Mucosa of descending colon (tissue), 3 donors: ENCODE measurements at regions not wholly inside any gene's neighbourhood (a gene's known extent, or its start where the extent isn't known, plus 50 kb on each side); places are given as distances from the start of the nearest gene placed in this dataset.
A peak's percentile ranks its signal among the peaks of the same experiment; 100 is the strongest.
"Not testable (repeated sequence)": the region's sequence is repeated elsewhere in the genome, so short reads cannot be mapped to it uniquely, and the experiment has no call there.

Experiments
- ATAC-seq: fragments of 200-7000 bp; cut with Tn5 transposase; one replicate; pipeline ENCODE4 v1.9.1; 2020; ENCODE audit warnings: mild to moderate bottlenecking, moderate library complexity
- DNase-seq, 3 donors: peaks; one replicate each; pipeline ENCODE4 v3.0.0-alpha.2; 2020
- H3K36me3 ChIP-seq: fragments of 200-600 bp; one replicate; pipeline ENCODE4 v1.8.0; 2021; ENCODE audit warnings: low read depth, mild to moderate bottlenecking
- H3K4me1 ChIP-seq: fragments of 200-600 bp; one replicate; pipeline ENCODE4 v1.8.0; 2021; ENCODE audit warnings: low read depth, mild to moderate bottlenecking
- H3K4me3 ChIP-seq: fragments of 200-600 bp; one replicate; pipeline ENCODE4 v1.8.0; 2021; ENCODE audit warnings: mild to moderate bottlenecking
- H3K9me3 ChIP-seq: fragments of 200-600 bp; one replicate; pipeline ENCODE4 v1.8.0; 2021; ENCODE audit warnings: mild to moderate bottlenecking
- intact Hi-C, 2 donors: fragments of 100-400 bp; cut with DNase I in 1 of 2; cut with micrococcal nuclease in 1 of 2; formaldehyde crosslinking; loops; one replicate each; pipeline versions ENCODE4 v1.11.0 to v1.11.1; 2022; cut with DNase I, micrococcal nuclease
- TF ChIP-seq, protein P1 (sequence below): fragments of 200-600 bp; IDR thresholded peaks from one replicate; pipeline ENCODE4 v1.8.0; 2022; ENCODE audit warnings: antibody characterized with exemption, mild to moderate bottlenecking
- donor health status: DM: no; HTN: no; CAD: no; lungs with moderate emphysema.
- donor health status: DM: no; HTN: no; CAD: no.
- donor health status: DM: no; HTN: yes; CAD: no.

- no peak for ATAC-seq
- no peaks in the 10 kb centered on the region for H3K36me3 ChIP-seq
- TF ChIP-seq, protein P1, sequence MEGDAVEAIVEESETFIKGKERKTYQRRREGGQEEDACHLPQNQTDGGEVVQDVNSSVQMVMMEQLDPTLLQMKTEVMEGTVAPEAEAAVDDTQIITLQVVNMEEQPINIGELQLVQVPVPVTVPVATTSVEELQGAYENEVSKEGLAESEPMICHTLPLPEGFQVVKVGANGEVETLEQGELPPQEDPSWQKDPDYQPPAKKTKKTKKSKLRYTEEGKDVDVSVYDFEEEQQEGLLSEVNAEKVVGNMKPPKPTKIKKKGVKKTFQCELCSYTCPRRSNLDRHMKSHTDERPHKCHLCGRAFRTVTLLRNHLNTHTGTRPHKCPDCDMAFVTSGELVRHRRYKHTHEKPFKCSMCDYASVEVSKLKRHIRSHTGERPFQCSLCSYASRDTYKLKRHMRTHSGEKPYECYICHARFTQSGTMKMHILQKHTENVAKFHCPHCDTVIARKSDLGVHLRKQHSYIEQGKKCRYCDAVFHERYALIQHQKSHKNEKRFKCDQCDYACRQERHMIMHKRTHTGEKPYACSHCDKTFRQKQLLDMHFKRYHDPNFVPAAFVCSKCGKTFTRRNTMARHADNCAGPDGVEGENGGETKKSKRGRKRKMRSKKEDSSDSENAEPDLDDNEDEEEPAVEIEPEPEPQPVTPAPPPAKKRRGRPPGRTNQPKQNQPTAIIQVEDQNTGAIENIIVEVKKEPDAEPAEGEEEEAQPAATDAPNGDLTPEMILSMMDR: no peak
- no peaks in the 10 kb centered on the region for H3K4me1 ChIP-seq
- intact Hi-C loops: no loop called here
- DNase-seq: no peak
- no peaks in the 10 kb centered on the region for H3K9me3 ChIP-seq
- H3K4me3 ChIP-seq: no peak overlapping the region
Observed at GRCh38 chr12:9323144-9323681, 115.0 kb upstream of the PZP start.

- no peak overlapping the region for H3K4me3 ChIP-seq
- TF ChIP-seq, protein P1: no peak
- no peaks in the 10 kb centered on the region for H3K4me1 ChIP-seq
- ATAC-seq (peak; percentile 47), DNase-seq (no peak)
- no peaks in the 10 kb centered on the region for H3K9me3 ChIP-seq
- no peaks in the 10 kb centered on the region for H3K36me3 ChIP-seq
- intact Hi-C loops: no loop called here
Observed at GRCh38 chr12:9319842-9320173, 111.6 kb upstream of the PZP start.

- no peaks in the 10 kb centered on the region for H3K4me1 ChIP-seq
- H3K36me3 ChIP-seq: no peaks in the 10 kb centered on the region
- H3K4me3 ChIP-seq: no peak overlapping the region
- intact Hi-C loops: no loop called here
- H3K9me3 ChIP-seq: no peaks in the 10 kb centered on the region
- TF ChIP-seq, protein P1: no peak
- ATAC-seq (peak; percentile 56), DNase-seq (no peak)
Observed at GRCh38 chr12:9319044-9319841, 111.0 kb upstream of the PZP start.

DNA sequence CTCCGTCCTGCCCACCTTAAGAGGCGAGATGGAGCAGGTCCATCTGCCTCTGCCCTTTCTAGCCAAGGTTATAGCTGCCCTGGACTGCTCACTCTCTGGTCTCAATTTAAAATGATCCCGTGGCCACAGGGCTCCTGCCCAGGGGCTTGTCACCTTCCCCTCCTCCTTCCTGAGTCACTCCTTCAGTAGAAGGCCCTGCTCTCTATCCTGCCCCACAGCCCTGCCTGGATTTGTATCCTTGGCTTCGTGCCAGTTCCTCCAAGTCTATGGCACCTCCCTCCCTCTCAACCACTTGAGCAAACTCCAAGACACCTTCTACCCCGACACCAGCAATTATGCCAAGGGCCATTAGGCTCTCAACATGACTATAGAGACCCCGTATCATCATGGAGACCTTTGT is 105.3 kb upstream of the PZP start:
- DNase-seq (peak in 2 of 3 donors; percentile 35 to 64), ATAC-seq (peak; percentile 77)
- H3K9me3 ChIP-seq, intact Hi-C loops, H3K4me3 ChIP-seq, H3K36me3 ChIP-seq, H3K4me1 ChIP-seq: not testable (repeated sequence)

GRCh38 chr12:9312406-9313392 is 104.5 kb upstream of the PZP start:
- intact Hi-C loops, H3K4me3 ChIP-seq, H3K36me3 ChIP-seq, H3K9me3 ChIP-seq, H3K4me1 ChIP-seq: not testable (repeated sequence)
- peak in 2 of 3 donors; percentile 19 to 59 for DNase-seq
- ATAC-seq: peak; percentile 95

DNA sequence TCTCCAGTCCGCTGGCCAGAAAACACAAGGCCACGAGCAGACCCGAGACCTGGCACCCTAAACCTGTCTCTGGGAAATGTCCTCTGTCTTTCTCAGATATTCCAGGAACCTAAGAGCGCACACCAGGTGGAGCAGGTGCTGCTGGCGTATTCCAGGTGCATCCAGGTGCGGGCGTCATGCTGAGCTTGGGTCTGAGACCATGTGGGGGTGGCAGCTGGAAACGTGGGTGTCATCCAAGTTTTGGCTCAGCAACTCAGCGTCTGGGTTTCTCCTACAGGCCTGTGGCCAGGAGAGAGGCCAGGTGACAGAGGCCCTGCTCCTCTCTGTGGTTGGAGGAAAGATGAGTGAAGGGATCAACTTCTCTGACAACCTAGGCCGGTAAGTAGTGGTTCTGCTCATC is 103.3 kb upstream of the PZP start:
- H3K9me3 ChIP-seq, H3K4me1 ChIP-seq, ATAC-seq, H3K36me3 ChIP-seq, intact Hi-C loops, H3K4me3 ChIP-seq, DNase-seq: not testable (repeated sequence)

DNA sequence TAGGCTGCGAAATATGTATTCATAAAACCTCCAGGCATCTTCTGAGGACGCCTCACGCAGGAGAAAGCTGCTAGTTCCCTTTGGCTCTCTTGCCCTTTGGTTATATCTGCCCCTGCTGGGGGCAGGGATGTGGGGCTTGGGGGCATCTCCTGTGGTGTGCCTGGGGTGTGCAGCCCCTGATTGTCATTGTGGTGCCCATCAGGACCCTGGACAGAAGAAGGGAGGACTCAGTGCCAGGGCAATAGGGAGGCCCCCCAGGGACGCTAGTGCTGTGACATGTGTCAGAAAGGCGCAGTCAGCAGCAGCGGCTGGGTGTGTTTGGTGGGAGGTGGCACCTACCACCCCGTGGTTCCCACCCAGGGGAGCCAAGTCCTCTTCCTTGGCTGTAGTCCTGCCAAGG is 102.5 kb upstream of the PZP start:
- H3K4me1 ChIP-seq, intact Hi-C loops, ATAC-seq, H3K9me3 ChIP-seq, DNase-seq, H3K4me3 ChIP-seq, H3K36me3 ChIP-seq: not testable (repeated sequence)

- H3K9me3 ChIP-seq, H3K4me1 ChIP-seq, intact Hi-C loops, H3K36me3 ChIP-seq, DNase-seq, ATAC-seq, H3K4me3 ChIP-seq: not testable (repeated sequence)
Observed at GRCh38 chr12:9309749-9310148, 101.6 kb upstream of the PZP start.

- DNase-seq, H3K4me3 ChIP-seq, H3K4me1 ChIP-seq, H3K9me3 ChIP-seq, ATAC-seq, H3K36me3 ChIP-seq, intact Hi-C loops: not testable (repeated sequence)
Observed at GRCh38 chr12:9308745-9309144, 100.5 kb upstream of the PZP start.

DNA sequence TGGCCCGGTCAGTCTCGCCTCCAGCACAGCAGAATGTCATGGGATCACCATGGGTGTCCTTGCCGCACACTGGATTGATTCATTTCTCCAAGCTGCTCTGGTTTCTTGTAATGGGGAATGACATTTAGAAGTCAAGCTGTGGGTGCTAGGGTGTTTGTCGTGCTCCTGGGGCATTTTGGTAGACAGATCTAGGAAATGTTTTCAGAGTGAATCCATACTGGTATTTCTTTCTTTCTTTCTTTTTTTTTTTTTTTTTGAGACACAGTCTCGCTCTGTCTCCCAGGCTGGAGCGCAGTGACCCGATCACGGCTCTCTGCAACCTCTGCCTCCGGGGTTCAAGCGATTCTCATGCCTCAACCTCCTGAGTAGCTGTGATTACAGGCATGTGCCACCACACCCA is 100.0 kb upstream of the PZP start:
- H3K4me1 ChIP-seq, ATAC-seq, DNase-seq, intact Hi-C loops, H3K9me3 ChIP-seq, H3K36me3 ChIP-seq, H3K4me3 ChIP-seq: not testable (repeated sequence)

- intact Hi-C loops, ATAC-seq, DNase-seq: not testable (repeated sequence)
Observed at GRCh38 chr12:9307255-9307654, 99.1 kb upstream of the PZP start.

More at GRCh38 chr12:9307255-9307654, 99.1 kb upstream of the PZP start:
- not testable (repeated sequence) for H3K4me1 ChIP-seq, H3K36me3 ChIP-seq, H3K4me3 ChIP-seq, H3K9me3 ChIP-seq
